ENCODE measurements at regions not wholly inside any gene's neighbourhood (a gene's known extent, or its start where the extent isn't known, plus 50 kb on each side); places are given as distances from the start of the nearest gene placed in this dataset.

GRCh38 chr2:219851169-219851568 is 223.7 kb downstream of the SLC4A3 start:
- TF ChIP-seq CTCF (IDR thresholded peaks at IDR 0.05) (no peak), POLR2AphosphoS5 (IDR thresholded peaks at IDR 0.05) (no peak)
